CD4-positive, alpha-beta T cell treated with Interferon alpha-2 for 1 hour (primary cell): ENCODE measurements at regions not wholly inside any gene's neighbourhood (a gene's known extent, or its start where the extent isn't known, plus 50 kb on each side); places are given as distances from the start of the nearest gene placed in this dataset.

Source experiments
- DNase-seq, 2 donors: peaks; one replicate each; pipeline ENCODE4 v3.0.0-alpha.2; 2020 to 2022

DNA sequence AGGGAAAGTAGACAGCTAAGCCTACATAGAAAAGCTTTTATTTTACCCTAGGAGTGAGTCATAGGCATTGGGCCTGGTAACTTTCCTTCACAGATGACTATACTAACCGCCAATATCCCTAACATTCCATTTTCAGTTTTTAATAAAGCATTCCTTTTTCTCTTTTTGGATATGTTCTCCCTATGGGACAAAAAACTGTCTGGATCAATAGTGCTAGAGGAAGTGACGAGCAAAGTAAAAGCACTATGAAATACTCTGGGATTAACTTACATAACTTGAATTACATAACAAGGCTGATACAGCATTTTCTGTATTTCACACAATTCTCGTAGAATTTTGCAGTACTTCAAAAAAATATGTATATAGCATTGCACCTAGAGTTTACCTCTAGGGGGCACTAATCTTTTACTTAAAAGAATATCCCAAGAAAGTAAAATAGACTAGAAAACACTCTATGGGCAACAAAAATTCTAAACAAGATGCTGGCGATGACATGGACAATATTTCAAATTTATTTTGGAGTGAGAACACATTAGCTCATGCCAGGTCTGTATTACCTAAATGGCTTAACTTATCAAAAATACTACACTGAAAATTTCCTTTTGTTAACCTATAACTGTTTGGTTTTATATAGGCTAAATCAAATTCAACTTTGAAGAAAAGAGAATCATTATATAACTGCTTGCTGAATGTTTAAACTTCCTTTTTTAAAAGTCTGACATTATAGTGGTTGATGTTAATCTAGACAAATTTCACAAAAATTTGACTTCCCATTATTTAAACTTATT, 66.3 kb upstream of the DST start:
- peak in 1 of 2 donors; percentile 29 for DNase-seq

GRCh38 chr6:56706981-56707726, 64.5 kb upstream of the DST start:
- DNase-seq: no peak

GRCh38 chr6:56699066-56699654, 56.5 kb upstream of the DST start:
- no peak for DNase-seq

DNA sequence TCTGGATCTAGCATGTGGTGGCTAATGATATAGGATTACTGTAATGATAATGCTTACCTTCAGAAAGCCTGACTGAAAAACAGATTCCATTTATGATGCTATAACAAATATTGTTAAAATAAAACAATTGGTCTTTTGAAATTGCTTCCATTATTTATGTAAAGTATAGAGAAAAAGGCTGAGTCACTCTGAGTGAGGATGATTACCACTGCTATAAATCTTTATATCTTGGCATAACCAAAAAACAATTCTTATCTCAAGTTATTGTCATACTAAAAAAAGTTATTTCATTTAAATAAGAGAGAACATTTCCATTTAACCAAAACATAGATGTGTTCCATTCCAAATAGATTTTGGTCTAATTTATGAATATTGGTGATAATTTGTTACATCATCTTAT, 53.0 kb upstream of the DST start:
- DNase-seq: no peak

- no peak for DNase-seq
Measured at GRCh38 chr6:56694002-56694401, 51.3 kb upstream of the DST start.

- no peak for DNase-seq
Measured at GRCh38 chr6:56693246-56693607, 50.5 kb upstream of the DST start.

- DNase-seq: no peak
Measured at GRCh38 chr6:56692523-56693245, 50.0 kb upstream of the DST start.
